Right renal cortex interstitium (tissue), 3 donors: ENCODE measurements at regions not wholly inside any gene's neighbourhood (a gene's known extent, or its start where the extent isn't known, plus 50 kb on each side); places are given as distances from the start of the nearest gene placed in this dataset.
"Not testable (repeated sequence)": the region's sequence is repeated elsewhere in the genome, so short reads cannot be mapped to it uniquely, and the experiment has no call there.

Source experiments
- DNase-seq, 3 donors: peaks; one replicate each; pipeline ENCODE4 v3.0.0-alpha.2; 2013; ENCODE audit warnings: low read depth in 3 of 3, low spot score in 2 of 3

DNA sequence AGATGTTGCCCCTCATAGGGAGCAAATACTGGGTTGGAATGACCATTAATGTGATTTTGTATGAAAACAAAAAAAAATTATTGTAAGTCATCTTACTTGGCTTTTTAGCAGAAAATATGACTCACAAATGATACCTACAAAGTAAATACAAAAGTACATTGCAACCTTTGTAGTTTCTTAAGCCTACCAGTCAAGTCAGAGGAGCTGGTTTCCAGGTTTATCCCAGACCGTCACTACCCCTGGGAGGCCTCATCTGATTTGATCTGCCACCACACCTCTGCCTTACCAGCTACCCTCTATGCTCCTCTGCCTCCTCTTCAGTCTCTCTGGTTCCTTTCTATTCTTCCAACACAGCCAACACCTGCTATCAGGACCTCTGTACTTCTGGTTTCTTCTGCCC, 349.9 kb upstream of the CCNH start:
- no peak for DNase-seq

DNA sequence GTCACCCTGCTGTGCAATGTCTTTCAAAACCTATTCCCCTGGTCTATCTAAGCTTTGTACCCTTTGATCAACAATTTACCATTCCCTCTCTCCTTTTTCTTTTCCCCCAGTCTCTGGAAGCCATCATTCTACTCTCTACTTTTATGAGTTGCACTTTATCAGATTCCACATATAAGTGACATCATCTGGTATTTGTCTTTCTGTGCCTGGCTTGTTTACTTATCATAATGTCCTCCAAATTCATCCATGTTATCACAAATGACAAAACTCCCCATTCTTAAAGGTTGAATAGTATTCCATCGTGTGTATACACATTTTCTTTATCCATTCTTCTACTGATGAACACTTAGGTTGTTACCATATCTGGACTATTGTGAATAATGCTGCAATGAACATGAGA, 344.2 kb upstream of the CCNH start:
- DNase-seq, result no peak

DNA sequence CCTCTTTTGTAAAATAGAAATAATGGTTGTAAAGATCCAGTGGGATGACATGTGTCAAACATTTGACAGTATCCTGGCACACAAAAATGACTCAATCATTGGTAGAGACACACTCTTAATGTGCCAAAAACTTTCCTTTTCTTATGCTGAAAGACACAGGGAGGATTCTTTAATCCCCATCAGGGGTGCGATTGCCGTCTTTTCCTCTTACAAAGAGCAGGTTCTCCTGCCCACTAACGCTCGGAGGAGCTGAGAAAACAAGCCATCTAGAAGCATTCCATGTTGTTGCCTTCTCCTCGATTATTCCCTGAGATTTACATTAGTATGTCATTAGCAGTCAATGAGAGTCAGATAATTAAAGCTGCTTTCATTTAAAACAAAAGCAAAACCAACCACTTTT, 342.6 kb upstream of the CCNH start:
- DNase-seq, result no peak

DNA sequence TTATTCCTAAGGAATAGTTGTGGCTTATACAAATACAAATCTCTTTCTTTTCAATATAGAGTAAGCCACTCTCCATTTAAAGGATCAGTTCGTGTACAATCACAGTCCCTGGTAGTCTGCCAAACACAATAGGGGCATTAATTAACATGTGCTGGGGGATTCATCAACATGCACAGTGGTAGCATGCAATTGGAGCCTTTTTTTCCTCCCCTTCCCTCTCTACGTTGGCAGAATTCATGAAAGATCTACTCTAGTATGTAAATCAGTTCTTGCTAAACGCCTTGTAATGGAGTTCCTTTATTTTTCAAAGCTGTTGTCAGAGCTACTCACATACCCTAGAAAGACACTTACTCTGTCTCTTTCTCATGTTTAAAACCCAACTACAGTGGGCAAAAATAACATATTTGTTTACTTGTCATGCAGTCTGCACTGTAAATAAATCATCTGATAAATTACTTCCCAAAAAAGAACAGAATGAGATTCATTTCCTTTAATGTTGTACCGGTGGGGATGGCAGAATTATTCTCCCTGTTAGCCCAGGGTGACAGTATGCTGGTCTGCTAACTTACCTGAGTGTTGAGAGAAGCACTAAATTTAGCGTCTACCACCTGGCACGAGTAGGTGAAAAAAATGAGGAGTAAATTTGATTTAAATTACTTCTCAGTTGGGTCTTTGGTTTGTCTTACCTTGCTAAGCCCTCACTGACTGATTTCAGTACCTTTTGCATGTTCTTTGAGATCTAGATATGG, 341.5 kb upstream of the CCNH start:
- no peak for DNase-seq

DNA sequence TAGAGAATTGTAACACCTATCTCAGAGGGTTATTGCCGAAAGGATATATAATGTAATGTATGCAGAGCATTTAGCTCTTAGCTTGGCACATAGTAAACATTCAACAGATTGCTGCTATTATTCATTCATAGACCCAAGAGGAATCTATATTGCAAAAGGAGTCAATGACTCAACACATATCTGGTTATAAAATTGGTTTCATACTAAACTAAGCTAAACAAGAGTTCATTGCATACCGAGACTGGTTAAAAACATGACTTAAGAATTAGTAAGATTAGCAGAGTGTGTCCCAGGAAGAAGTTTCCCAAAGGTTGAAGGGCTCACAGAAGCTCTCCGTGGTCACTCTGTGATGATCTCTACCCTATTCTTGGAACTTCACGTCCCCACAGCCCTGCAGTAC, 339.6 kb upstream of the CCNH start:
- no peak for DNase-seq

DNA sequence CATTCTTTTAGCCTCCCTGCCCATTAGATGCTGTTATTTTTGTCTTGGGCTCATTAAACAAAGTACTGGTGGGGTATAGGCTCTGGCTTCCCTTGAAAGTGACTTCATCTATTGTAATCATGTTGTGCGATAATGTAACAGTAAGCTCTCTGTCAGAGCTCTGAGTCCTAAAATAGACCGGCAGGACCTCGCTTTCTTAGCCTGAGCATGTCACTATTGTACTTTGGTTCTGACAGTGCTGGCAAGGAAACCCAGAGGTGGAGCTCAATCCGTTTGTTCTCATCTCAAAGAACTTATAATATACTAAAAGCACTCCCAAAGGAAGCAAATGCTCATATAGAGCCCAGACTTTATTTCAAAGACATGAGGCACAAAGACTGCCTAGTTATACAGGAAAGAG, 339.1 kb upstream of the CCNH start:
- DNase-seq, result no peak

DNA sequence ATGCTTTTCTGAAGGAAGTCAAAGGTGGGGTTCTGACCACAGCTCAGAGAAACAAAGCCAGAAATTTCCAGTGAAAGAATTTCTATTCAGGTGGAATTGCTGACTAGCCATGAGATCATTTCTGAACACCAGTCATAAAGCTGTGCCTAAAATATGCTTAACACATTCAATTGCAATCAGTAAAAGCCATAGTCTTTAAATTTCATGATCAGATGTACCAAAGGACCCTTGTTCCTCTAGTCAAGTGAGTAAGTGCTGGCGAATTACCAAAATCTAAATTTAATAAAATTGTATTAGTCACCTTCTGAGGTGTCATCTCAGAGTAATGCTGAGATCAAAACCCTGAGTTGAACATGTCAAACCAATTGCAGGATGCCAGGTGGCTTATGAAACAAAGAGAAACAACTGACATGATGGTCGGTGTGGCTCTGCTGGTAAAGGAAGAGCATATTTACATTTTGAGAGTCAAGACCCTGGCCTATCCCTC, 334.2 kb upstream of the CCNH start:
- no peak for DNase-seq

DNA sequence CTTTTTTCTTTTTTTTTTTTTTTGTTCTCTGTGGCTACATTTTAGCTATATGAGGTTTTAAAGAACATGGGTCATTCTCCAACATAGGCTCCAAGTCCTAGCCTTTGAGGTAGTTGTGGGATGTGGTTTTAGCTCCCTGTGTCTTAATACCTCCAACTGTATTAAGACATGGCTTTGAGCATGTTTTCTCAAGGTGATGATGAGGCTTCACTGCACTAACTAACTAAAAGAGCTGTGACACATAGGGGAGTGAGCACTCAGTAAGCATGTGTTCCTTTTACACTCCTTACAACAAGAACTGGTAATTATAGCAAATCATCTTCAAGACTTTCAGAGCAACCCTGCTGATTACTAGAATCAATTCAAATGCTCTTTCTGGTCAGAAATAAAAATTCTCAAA, 333.6 kb upstream of the CCNH start:
- DNase-seq, result no peak

DNA sequence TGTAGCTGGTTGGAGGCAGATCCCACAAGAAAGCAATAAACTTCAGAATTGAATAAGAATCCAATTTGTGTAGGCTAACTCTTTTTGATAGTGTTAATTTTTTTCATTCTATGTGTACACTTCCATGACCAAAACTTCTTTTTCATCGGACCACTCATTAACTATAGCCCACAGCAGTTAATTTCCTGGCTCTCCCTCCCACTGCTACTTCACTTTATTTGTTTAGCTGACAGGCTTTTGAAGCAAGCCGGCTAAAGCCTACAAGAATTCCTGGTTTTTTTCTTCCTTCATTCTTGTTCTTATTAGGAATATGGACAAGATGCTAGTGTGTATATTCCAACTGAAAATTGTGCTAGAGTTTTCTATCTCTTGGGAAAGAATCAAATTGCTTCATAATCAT, 329.2 kb upstream of the CCNH start:
- peak in 1 of 3 donors; percentile 8 for DNase-seq

DNA sequence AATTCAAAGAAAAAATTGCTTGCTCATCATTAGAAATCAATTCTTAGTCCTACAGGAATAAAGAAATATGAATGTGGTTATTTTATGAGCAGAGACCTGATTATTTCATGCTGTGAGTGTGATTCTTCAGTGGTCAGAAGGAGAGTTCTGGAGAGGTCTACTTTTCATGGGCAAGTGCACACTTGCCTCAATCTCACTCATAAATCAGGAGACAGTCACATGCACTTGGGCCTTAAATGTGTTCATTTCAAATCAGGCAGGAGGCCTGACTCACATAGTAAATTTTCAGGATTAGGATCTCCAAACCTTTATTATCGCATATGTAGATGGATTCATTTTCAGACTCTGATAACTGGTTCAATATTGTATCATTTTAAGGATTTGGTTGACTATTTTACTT, 323.2 kb upstream of the CCNH start:
- DNase-seq, result no peak

DNA sequence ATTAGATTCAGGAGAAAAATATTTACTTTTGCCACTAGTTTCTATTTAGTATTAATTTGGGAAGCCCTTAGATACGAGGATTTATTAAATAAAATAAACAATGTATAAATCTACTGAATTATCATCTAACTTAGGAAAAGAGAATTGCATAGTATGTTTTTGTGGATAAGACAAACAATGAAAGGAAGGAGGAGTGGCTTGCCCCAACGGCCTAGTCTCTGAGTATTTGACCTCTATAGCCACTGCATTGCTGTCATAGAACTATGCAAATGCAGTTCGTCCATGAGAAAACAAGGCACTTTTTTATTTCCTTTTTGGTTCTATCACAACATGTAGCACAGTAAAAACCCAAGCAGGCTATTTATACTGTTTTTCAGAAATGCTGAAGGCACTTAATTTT, 321.2 kb upstream of the CCNH start:
- no peak for DNase-seq

DNA sequence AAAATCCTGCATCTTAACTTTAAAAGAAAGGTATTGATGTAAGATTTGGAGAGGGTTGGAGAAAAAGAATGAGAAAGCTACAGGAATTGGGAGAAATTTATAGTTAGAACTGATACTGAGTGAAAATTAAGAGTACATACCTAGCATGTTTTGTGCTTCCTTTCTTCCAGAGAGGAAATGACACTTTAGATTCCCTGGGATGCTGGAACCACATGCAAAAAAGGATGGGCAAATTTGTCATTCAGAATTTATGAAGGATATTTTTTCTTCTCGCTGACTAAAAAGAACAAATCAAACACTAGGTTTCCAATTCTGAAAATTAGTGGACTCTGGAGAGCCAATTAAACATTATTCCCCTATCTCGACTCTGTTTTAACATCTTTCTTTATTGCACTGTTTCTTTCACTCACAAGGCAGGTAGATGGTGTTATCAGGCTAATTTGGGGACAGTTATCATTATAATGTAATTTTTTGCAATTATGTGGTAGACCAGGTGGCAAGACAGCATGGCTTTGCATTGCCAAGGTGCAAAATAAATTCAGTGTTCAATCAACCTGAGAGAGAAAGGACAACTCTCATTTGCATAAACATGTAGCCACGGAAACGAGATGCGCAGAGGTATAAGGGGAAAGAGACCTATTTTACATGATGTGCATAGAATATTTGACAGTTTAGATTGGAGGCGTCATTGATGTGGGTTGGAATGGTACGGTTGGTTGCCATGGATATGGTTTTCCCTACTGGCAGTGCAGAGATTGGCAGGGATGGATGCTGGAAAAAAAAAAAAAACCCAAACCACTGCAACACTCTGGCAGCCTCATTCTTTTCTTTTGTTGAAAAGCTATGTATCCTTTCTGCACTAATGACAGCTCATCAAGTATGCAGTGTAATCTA, 320.4 kb upstream of the CCNH start:
- DNase-seq, result no peak

DNA sequence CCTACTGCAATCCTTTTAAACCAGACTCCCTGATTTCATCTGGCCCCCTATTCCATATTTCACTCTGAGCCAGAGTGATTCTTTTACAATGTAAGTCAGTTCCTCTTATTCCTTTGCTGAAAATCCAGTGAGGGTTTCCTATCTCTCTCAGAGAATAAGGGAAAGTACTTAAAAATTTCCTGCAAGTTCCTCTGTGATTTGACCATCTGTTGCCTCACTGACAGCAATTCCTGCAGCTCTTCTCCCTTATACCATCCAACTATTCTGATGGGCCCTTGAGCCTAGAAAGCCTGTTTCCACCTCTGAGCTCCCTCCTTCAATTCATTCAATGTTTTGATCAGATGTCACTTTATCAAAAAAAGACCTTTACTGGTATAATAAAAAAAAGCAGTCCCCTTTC, 317.1 kb upstream of the CCNH start:
- no peak for DNase-seq

DNA sequence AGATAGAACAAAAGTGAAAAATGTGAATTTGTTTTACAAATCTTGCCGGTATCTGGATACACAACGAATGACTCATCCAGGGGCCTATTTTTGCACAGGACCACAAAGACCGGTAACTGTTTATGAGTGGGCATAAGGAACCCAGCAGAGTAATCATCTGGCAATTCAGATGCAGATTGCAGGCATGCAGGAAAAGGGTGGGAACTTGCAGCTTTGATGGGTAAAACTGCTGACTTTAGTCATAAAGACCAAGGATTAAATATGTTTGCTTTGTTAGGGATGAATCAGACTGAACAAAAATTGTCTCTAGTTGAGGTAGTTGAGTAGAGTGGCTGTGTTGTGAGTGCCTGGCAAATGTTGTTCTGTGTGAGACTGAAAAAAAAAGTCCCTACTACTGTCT, 309.6 kb upstream of the CCNH start:
- no peak for DNase-seq

DNA sequence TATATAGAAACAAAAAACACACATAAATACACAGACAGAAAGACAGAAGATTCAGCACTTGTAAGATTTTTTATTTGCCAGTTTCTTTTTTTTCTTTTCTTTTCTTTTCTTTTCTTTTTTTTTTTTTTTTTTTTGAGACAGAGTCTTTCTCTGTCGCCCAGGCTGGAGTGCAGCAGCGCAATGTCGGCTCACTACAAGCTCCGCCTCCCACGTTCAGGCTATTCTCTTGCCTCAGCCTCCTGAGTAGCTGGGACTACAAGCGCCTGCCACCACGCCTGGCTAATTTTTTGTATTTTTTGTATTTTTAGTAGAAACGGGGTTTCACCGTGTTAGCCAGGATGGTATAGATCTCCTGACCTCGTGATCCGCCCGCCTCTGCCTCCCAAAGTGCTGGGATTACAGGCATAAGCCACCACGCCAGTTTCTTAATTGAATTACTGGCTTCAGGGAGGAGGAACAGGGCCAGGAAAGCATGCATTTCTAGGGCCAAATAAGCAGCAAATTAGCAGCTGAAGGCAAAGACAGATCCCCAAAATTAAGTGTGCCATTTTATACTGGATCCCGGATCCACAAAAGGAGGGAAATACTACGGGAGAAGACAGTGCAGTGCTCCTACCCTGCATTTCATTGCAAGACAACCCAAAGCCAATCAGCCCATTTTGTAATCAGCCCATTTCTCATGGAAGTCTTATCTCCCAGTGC, 305.6 kb upstream of the CCNH start:
- not testable (repeated sequence) for DNase-seq

DNA sequence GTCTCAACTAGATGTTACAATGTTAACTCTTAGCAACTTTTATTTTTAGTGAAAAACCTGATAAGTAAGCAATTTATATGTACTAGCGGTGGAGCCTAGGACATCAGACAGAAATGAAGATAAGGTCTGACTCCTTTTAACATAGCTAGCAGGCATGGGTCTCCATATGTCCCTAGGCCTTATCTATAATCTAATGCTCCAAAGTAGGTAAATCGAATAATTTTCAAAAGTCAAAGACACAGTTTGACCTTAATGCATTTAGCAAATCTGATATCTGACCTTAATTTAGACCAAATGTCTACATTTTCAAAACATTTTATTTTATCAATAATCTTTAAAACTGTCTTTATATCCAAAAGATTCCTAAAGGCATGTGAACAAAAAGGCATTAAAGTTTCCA, 305.0 kb upstream of the CCNH start:
- DNase-seq, result no peak

DNA sequence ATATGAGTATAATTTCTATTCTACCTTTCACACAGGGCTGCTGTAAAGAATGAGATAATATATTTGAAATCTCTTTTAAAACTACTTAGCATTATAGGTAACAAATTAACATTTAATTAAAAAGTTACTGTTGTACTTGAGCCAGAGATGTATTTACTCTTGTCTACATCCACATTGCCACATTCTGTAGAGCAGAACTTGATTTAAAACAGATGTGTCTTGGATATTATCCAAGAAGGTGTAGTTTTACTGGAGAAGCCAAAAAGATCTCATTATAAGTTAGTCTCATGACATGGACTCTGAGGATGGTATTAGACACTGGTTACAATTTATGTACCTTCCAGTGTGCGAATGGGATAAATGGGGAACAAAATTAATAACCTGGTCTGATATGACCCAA, 293.1 kb upstream of the CCNH start:
- DNase-seq, result no peak

DNA sequence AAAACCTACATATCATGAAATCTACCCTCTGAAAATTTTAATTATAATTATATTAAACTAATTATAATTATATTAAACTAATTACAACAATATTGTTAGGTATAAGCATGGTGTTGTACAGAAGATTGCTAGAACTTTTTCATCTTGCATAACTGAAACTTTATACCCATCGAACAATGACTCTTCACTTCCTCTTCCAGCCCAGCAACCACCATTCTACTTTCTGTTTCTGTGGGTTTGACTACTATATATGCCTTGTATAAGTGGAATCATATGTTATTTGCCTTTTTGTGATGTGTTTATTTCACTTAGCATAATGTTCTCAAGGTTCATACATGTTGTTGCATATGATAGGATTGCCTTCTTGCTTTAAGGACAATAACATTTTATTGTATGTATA, 274.2 kb upstream of the CCNH start:
- DNase-seq, result no peak

DNA sequence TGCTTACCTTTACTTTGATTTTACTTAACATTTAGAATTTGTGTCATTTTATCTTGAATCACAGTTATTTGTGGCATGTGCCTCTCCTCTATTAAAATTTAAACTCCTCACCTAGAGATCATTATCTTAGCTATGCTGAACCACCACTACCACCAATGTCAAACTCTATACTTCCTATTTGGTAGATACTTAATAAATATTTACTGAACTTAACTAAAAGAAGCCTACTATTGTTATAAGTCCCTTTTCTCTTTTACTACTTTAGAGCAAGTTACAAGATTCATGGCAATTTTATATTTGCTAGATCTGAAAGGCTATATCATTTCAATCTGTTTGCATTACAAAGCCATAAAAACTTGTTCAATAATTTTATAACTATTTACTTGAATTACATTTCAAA, 273.3 kb upstream of the CCNH start:
- no peak for DNase-seq

DNA sequence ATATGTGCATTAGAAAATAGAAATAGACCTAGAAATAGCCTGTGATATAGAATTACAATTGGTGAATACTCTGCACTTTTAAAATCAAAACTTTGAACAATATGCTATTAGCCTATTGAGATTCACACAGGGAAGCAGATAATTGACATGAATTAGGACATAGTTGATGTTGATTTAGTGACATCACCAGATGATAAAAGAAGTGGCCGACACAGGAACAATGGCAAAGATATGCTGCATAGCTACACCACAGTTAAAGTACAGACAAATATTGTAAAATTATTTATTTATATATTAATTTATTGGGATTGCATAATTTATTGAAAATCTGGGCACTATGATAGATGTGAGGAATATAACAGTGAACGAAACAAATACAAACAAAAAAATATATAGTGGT, 261.5 kb upstream of the CCNH start:
- DNase-seq, result no peak

DNA sequence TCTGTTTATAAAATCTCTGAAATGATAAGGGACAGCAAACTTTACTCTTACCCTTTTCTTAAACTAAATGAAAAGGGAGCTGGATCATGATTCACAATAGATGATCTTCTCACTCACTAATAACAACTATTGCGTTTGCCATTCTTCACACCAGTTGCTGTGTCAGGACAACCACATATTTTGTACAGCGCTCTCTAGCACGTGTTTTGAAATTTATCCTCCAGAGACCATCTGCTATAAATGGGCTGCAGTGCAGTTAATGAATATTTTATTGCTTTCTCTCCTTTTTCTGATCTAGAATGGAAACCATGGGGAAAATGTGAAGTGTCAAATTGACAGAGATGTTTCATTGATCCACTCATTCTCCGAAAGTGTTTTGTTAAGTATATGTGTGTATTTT, 258.4 kb upstream of the CCNH start:
- DNase-seq, result no peak

DNA sequence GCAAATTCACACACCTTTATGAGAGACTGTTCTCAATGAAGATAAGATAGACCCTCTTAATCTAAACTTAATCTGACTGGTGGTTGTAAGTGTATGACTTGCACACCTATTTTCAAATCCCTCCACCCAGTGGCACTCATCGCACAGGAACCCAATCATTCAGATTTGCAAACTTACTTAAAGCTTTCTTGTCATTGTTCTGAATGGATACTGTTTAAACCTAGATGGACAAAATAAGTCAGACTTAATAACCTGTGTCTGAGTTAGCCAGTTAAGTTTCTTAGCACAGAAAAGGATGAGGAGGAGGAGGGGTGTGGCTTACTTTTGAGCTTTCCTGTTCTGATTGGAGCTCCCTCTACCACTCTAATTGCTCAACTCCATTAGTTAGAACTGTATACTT, 252.4 kb upstream of the CCNH start:
- DNase-seq, result no peak
